RPMI7951 (cell line): ENCODE measurements at regions not wholly inside any gene's neighbourhood (a gene's known extent, or its start where the extent isn't known, plus 50 kb on each side); places are given as distances from the start of the nearest gene placed in this dataset.
A peak's percentile ranks its signal among the peaks of the same experiment; 100 is the strongest.

ENCODE experiments used
- DNase-seq: peaks from one replicate; pipeline ENCODE4 v3.0.0-alpha.2; 2012; ENCODE audit warnings: low read depth

DNA sequence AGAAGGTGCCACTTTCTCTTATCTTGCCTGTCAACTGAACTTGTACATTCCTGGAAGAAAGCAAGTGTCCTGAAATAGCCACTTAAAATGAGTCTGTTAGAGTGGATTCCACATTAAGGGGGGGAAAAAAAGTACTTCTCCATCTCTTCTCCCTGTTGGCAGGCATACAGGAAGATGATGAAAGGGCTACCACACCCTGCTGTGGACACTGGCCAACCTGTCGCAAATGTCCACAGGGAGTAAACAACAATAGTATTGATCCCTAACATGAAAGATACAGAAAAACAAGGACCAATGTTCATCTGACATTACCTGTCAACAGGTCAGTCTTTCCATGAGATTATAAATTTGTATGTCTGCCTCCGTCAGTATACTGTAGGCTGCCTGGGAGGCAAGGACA lies 265.1 kb upstream of the MAP3K1 start:
- DNase-seq = no peak

DNA sequence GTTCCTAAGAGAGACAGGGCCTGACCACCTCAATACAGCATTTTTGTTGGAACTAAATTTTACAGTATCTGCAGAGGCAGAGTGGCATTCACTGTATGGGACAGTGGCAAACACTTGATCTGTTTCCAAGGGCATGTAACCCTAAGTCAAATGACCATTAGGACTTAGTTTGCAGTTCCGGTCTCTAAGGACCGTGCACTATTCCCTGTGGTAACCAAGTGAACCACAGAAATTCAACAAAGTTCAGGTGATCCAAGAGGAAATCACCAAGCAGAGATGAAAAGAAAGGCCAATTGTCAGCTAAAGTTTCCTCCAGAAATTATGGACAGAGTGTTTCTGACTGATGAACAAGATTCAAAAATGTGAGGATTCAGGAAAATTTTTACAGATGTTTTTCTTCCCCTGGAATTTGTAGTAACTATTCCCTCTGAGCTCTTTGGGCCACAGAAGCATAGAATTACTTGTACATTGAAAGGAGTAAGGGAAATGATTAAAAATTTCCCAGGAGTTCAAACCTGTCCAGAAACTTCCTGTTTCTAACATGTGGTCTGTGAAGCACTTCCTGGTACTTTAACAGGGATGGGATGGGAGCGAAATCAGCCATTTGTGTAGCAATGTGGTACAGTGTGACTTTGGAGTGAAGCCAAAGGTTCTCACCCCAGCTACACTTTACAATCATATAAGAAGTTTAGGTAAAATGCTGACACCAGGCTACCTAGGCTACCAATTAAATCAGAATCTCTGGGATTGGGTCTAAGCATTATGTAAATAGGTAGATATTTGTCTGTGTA lies 266.1 kb upstream of the MAP3K1 start:
- no peak for DNase-seq

DNA sequence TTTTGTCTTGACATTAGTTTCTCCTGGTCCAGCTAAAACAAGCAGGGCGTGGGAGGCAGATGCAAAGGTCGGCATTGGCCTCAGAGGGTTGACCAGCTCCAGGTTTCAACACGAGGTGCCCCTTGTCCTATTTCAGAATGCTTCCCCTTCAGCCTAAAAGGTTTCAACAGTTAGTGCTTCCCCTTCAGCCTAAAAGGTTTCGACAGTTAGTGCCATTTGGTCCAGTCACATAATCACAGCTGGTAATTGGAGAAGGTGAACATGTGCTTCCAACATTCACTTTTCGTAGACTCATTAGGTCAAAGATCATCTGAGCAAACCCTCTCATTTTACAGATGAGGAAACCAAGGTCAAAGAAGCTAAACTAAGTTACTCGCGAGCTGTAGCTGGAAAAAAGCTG lies 270.3 kb upstream of the MAP3K1 start:
- DNase-seq = no peak

DNA sequence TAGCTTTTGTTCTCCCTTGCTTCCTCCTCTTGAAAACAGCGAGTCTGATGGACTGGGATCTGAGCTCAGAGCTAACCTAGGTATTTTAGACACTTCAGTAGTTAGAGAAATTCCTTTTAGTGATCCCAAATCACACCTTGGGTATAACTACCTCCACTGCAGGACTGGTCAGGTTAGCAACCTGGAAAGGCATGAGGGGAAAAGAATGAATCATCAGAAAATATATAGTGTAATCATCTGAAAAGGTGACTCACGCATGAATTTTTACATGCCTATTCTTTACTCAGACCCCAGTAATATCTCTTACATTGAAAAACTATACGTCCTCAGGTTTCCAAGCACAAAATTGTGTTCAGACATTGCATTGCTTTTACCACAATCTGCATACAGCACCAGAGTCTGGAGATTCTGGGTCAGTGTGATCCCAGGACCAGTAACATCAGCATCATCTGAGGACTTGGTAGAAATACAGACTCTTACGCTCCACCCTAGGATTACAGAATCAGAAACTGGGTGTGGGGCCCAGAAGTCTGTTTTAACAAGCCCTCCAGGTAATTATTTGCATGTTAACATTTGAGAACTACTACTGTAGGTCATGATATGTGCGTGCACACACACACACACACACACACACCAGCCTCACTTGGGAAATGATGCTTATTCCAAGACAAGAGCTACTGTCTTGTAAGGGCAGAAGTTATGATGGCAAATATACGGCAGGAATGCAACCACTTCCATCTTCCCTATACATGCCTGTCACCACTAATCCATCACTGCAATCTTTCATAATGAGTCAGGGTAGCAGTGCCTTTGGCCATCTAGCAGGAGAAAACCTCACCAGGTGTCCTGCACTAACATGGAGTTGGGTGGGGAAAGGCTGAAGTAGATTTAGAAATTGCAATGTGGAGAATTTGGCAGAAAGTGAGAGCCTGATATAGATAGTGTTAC lies 271.6 kb upstream of the MAP3K1 start:
- peak; percentile 61 for DNase-seq

- no peak for DNase-seq
These were observed 275.1 kb upstream of the MAP3K1 start for GRCh38 chr5:56540266-56540665.

- no peak for DNase-seq
These were observed 276.8 kb upstream of the MAP3K1 start for GRCh38 chr5:56538580-56538979.

- DNase-seq = no peak
These were observed 280.0 kb upstream of the MAP3K1 start for GRCh38 chr5:56535347-56535746.

GRCh38 chr5:56534102-56534829 lies 281.1 kb upstream of the MAP3K1 start:
- DNase-seq = peak; percentile 17

GRCh38 chr5:56532466-56532865 lies 282.9 kb upstream of the MAP3K1 start:
- DNase-seq = no peak

- DNase-seq = no peak
These were observed 284.7 kb upstream of the MAP3K1 start for GRCh38 chr5:56530626-56531138.

GRCh38 chr5:56529666-56530430 lies 285.5 kb upstream of the MAP3K1 start:
- no peak for DNase-seq

DNA sequence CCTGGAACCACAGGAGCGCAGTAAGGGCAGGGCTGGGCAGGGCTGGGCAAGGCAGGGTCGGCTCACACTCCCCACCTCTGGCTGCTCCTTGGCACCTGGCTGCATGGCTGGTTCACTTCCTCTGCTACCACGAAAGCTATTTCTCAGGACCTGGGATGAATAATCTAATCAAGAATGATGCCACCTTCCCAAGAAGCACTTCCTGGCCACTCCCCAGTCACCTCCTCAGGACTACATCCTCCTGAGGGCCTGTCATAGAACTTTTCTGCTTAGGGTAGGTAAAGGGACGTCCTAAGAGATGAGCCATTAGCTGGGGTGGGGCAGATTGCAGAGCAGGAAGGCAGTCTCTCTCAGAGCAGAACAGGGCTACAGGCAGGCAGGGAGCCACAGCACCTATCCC lies 288.2 kb upstream of the MAP3K1 start:
- no peak for DNase-seq

GRCh38 chr5:56525113-56525512 lies 290.2 kb upstream of the MAP3K1 start:
- peak; percentile 72 for DNase-seq

- peak; percentile 6 for DNase-seq
These were observed 290.9 kb upstream of the ANKRD55 start for GRCh38 chr5:56523790-56524575.

DNA sequence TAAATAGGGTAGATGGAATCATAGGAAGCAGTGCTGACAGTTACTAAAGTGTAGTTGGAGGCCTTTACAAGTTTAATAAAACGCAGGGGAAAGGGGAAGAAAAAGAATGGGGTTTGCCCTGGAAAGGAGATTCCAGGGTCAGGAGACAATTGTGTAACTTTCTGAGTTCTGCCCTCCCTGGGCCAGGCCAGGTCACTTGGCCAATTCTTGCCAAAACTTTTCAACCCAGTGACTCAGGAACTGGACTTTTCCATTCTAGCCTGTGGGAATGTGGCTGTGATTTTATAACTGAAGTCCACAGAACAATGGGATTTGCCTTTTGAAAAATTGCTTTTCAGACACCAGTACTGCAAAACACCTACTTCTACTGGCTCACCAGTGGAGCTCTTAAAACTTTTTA lies 289.8 kb upstream of the ANKRD55 start:
- peak; percentile 60 for DNase-seq

DNA sequence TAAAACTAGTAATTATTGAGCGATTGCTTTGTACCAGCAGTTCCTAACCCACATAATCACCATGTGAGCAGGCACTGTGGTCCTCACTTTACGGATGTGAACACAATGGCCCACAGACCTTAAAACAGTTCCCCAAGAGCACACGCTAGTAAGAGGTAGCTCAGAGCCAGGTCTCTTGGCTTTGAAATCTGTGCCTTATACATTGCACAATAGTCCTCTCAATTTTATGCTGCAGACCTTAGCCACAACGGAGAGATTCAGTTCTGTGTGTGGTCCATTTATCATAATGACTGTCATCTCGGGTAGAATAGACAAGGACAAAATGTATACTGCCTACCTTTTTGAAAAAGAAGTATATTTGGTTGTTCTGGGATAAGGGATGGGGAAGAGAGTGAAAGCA lies 289.0 kb upstream of the ANKRD55 start:
- no peak for DNase-seq

DNA sequence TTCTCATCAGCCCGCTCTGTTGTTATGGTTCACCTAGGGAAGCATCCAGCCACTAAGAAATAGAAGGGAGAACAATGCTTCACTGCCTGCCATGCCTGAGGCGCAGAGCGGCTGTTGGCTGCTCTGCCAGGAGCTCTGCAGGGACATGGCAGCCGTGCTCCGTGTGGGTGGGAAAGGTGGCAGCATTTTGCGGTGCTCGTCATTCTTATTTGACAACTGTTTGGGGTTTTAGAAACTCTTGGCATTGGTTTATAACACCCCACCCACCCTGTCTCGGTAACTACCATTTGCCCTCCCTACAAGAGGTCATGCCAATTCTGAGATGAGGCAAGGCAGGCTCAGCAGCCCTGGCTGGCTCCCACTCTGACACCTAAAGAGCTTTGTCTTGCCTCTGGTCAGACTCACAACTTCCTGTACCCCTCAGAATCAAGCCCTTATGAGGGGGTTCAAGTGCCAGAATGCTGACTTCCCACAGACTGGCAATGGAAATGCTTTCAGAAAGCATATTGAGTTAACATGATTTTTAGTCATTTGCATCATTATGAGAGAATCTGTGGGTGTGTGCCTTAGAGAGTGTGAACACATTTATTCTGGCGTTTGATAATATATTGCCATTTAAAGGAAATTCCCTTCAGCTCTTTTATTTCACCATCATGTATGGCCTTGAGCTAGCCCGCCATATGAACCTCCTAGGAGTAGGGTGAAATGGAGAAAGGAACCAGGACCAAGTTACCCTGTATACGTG lies 288.0 kb upstream of the ANKRD55 start:
- DNase-seq = no peak

GRCh38 chr5:56518820-56519219 lies 285.7 kb upstream of the ANKRD55 start:
- no peak for DNase-seq

GRCh38 chr5:56517011-56517416 lies 283.9 kb upstream of the ANKRD55 start:
- peak; percentile 8 for DNase-seq

DNA sequence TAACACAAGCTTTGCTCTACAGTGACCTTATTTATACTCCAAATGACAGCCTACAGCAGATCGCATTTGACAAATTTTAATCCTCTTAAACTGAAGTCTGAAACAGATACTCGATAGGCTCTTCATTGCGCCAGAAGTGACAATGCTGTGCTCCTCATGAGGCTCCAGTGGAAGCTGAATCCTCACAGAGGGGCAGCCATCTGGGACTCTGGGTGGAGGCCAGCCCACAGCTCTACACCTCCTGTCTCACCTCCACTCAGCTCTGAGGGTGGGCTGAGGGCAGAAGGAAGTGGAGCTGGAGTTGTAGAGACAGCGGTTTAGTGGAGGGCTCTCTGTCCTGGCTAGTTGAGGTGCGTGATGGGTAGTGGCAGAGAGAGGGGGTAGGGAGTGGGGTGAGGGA lies 283.3 kb upstream of the ANKRD55 start:
- no peak for DNase-seq
